ENCODE measurements at regions not wholly inside any gene's neighbourhood (a gene's known extent, or its start where the extent isn't known, plus 50 kb on each side); places are given as distances from the start of the nearest gene placed in this dataset.

DNA sequence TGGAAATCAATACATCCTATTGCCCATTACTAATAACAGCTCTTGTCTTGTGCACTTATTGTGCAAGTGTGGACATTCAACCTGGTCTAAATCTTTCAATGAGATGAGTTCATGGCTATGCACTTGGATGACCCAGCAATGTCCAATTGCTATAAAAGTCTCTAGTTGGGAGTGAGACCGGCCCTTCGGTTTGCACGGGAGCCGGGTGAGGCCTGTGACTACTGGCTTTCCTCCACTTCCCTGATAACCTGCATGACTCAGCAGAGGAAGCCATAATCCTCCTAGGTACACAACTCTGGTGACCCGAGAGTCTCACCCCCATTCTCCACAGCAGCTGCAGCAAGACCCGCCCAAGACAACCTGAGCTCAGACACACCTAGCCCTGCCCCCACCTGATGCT is 135.9 kb upstream of the PAX6 start:
- TF ChIP-seq, protein P1, sequence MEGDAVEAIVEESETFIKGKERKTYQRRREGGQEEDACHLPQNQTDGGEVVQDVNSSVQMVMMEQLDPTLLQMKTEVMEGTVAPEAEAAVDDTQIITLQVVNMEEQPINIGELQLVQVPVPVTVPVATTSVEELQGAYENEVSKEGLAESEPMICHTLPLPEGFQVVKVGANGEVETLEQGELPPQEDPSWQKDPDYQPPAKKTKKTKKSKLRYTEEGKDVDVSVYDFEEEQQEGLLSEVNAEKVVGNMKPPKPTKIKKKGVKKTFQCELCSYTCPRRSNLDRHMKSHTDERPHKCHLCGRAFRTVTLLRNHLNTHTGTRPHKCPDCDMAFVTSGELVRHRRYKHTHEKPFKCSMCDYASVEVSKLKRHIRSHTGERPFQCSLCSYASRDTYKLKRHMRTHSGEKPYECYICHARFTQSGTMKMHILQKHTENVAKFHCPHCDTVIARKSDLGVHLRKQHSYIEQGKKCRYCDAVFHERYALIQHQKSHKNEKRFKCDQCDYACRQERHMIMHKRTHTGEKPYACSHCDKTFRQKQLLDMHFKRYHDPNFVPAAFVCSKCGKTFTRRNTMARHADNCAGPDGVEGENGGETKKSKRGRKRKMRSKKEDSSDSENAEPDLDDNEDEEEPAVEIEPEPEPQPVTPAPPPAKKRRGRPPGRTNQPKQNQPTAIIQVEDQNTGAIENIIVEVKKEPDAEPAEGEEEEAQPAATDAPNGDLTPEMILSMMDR (conservative IDR thresholded peaks at IDR 0.05; ENCODE audit: low read length): no peak
- no peak for TF ChIP-seq EZH2phosphoT487 (IDR thresholded peaks at IDR 0.05; ENCODE audit: borderline replicate concordance)

All from Loucy (cell line).